H9 (cell line): ENCODE measurements at regions not wholly inside any gene's neighbourhood (a gene's known extent, or its start where the extent isn't known, plus 50 kb on each side); places are given as distances from the start of the nearest gene placed in this dataset.

Experiments
- DNase-seq: peaks from one replicate; pipeline ENCODE4 v3.0.0-alpha.2; 2017
- H2AFZ ChIP-seq: one replicate; pipeline ENCODE4 v1.6.1; 2013; ENCODE audit warnings: mild to moderate bottlenecking, low read length, control low read depth, moderate library complexity
- H2AK5ac ChIP-seq: 2 replicates; pipeline ENCODE4 v1.6.1; 2013; ENCODE audit warnings: low read length, control low read depth, mixed read lengths; ENCODE audit not compliant: insufficient read length
- H2BK120ac ChIP-seq: one replicate; pipeline ENCODE4 v1.6.1; 2013; ENCODE audit warnings: low read depth, mild to moderate bottlenecking, low read length, control low read depth, inconsistent platforms; ENCODE audit not compliant: poor library complexity, severe bottlenecking
- H2BK12ac ChIP-seq: 2 replicates; pipeline ENCODE4 v1.6.1; 2013; ENCODE audit warnings: low read length, control low read depth, mixed read lengths, low read depth; ENCODE audit not compliant: insufficient read length
- H2BK15ac ChIP-seq: 2 replicates; pipeline ENCODE4 v1.6.1; 2013; ENCODE audit warnings: low read depth, low read length, control low read depth
- H2BK20ac ChIP-seq: one replicate; pipeline ENCODE4 v1.6.1; 2013; ENCODE audit warnings: low read depth, mild to moderate bottlenecking, low read length, control low read depth, inconsistent platforms; ENCODE audit not compliant: poor library complexity, severe bottlenecking
- H2BK5ac ChIP-seq: 2 replicates; pipeline ENCODE4 v1.6.1; 2013; ENCODE audit warnings: low read length, control low read depth, mixed read lengths; ENCODE audit not compliant: insufficient read length
- H3K14ac ChIP-seq: 2 replicates; pipeline ENCODE4 v1.6.1; 2013; ENCODE audit warnings: low read length, control low read depth; ENCODE audit not compliant: insufficient read depth
- H3K18ac ChIP-seq: 2 replicates; pipeline ENCODE4 v1.6.1; 2013; ENCODE audit warnings: low read depth, mild to moderate bottlenecking, mixed read lengths, low read length, control low read depth; ENCODE audit not compliant: insufficient read length
- H3K23ac ChIP-seq: 2 replicates; pipeline ENCODE4 v1.6.1; 2013; ENCODE audit warnings: low read length, control low read depth, mixed read lengths, low read depth; ENCODE audit not compliant: insufficient read length
- H3K23me2 ChIP-seq: 2 replicates; pipeline ENCODE4 v1.6.1; 2013; ENCODE audit warnings: low read depth, mild to moderate bottlenecking, mixed read lengths, low read length, control low read depth; ENCODE audit not compliant: insufficient read length, poor library complexity, severe bottlenecking
- H3K27ac ChIP-seq: 2 replicates; pipeline ENCODE4 v1.5.1; 2013; ENCODE audit warnings: low read length, control low read depth, mixed read lengths, low read depth; ENCODE audit not compliant: insufficient read length
- H3K27me3 ChIP-seq: 2 replicates; pipeline ENCODE4 v1.6.1; 2013; ENCODE audit warnings: low read length, control low read depth, inconsistent platforms; ENCODE audit not compliant: insufficient read depth
- H3K4ac ChIP-seq: 2 replicates; pipeline ENCODE4 v1.6.1; 2013; ENCODE audit warnings: low read depth, mild to moderate bottlenecking, control low read depth, inconsistent platforms, low read length, moderate library complexity
- H3K4me1 ChIP-seq: 2 replicates; pipeline ENCODE4 v1.6.1; 2013; ENCODE audit warnings: low read length, control low read depth, inconsistent platforms; ENCODE audit not compliant: insufficient read depth
- H3K4me2 ChIP-seq: 2 replicates; pipeline ENCODE4 v1.6.1; 2013; ENCODE audit warnings: low read length, control low read depth, mixed read lengths; ENCODE audit not compliant: insufficient read length, insufficient read depth
- H3K56ac ChIP-seq: 2 replicates; pipeline ENCODE4 v1.6.1; 2013; ENCODE audit warnings: low read depth, mild to moderate bottlenecking, mixed read lengths, low read length, control low read depth; ENCODE audit not compliant: insufficient read length
- H3K79me1 ChIP-seq: 2 replicates; pipeline ENCODE4 v1.6.1; 2013; ENCODE audit warnings: low read depth, mild to moderate bottlenecking, moderate library complexity, low read length, control low read depth, inconsistent platforms; ENCODE audit not compliant: insufficient read depth, poor library complexity, severe bottlenecking
- H3K79me2 ChIP-seq: 2 replicates; pipeline ENCODE4 v1.6.1; 2013; ENCODE audit warnings: low read length, control low read depth, inconsistent platforms; ENCODE audit not compliant: insufficient read depth
- H3K9ac ChIP-seq: 2 replicates; pipeline ENCODE4 v1.6.1; 2013; ENCODE audit warnings: low read length, control low read depth, mixed read lengths; ENCODE audit not compliant: insufficient read length; ENCODE audit errors: extremely low read depth
- H3K9me3 ChIP-seq: one replicate; pipeline ENCODE4 v1.6.1; 2013; ENCODE audit warnings: low read depth, low read length, inconsistent platforms; ENCODE audit not compliant: control insufficient read depth
- H3T11ph ChIP-seq: one replicate; pipeline ENCODE4 v1.6.1; 2013; ENCODE audit warnings: mild to moderate bottlenecking, low read length, control low read depth, inconsistent platforms
- H4K20me1 ChIP-seq: one replicate; pipeline ENCODE4 v1.6.1; 2013; ENCODE audit not compliant: control insufficient read depth, insufficient read length, insufficient read depth
- H4K5ac ChIP-seq: 2 replicates; pipeline ENCODE4 v1.6.1; 2013; ENCODE audit warnings: low read depth, mild to moderate bottlenecking, mixed read lengths, low read length, control low read depth; ENCODE audit not compliant: insufficient read length
- H4K8ac ChIP-seq: replicated peaks from 2 replicates; pipeline ENCODE4 v1.6.1; 2013; ENCODE audit warnings: low read length, control low read depth, mixed read lengths, low read depth; ENCODE audit not compliant: insufficient read length
- H4K91ac ChIP-seq: 2 replicates; pipeline ENCODE4 v1.6.1; 2013; ENCODE audit warnings: low read depth, mild to moderate bottlenecking, moderate library complexity, mixed read lengths, low read length, control low read depth; ENCODE audit not compliant: insufficient read length
- H3K27ac Mint-ChIP-seq, 3 experiments: 2 replicates in 2 of 3; 3 replicates in 1 of 3; pipeline ENCODE4 v1.8.0; 2020 to 2021; ENCODE audit warnings: mixed read lengths in 3 of 3, mild to moderate bottlenecking in 1 of 3, moderate library complexity in 1 of 3
- H3K27me3 Mint-ChIP-seq: 2 replicates; pipeline ENCODE4 v1.8.0; 2021; ENCODE audit warnings: low read depth, mild to moderate bottlenecking, moderate library complexity, mixed read lengths
- H3K36me3 Mint-ChIP-seq, 3 experiments: 2 replicates in 2 of 3; 3 replicates in 1 of 3; pipeline ENCODE4 v1.8.0; 2020 to 2021; ENCODE audit warnings: low read depth in 3 of 3, mixed read lengths in 3 of 3; ENCODE audit not compliant: insufficient read depth in 1 of 3
- H3K4me1 Mint-ChIP-seq, 2 experiments: 2 replicates each; pipeline ENCODE4 v1.8.0; 2020; ENCODE audit warnings: mixed read lengths in 2 of 2
- H3K4me3 Mint-ChIP-seq, 2 experiments: 2 replicates in 1 of 2; 3 replicates in 1 of 2; pipeline ENCODE4 v1.8.0; 2020 to 2021; ENCODE audit warnings: mild to moderate bottlenecking in 2 of 2, mixed read lengths in 2 of 2, moderate library complexity in 1 of 2
- H3K9me3 Mint-ChIP-seq, 2 experiments: 2 replicates in 1 of 2; 3 replicates in 1 of 2; pipeline ENCODE4 v1.8.0; 2020; ENCODE audit warnings: mild to moderate bottlenecking in 2 of 2, mixed read lengths in 2 of 2, moderate library complexity in 1 of 2
- CTCF ChIP-seq: fragments of 200-600 bp; sonication (generic); conservative IDR thresholded peaks from 3 replicates; pipeline ENCODE4 v1.8.0; 2021; ENCODE audit warnings: antibody characterized with exemption, mild to moderate bottlenecking
- WGBS: extraction: QIAGEN DNeasy Blood & Tissue Kit; methylation state at CpG from one replicate; pipeline ENCODE4 v1.1.7; 2013; ENCODE audit warnings: missing lambda C conversion rate, low lambda C conversion rate, mixed read lengths; ENCODE audit not compliant: insufficient read length; ENCODE audit errors: extremely low coverage; 5-methylcytosine and 5-hydroxymethylcytosine counted together

GRCh38 chr2:137764646-137765045 is 199.6 kb upstream of the HNMT start:
- H4K8ac ChIP-seq, result no peak overlapping the region
- Mint-ChIP-seq H3K4me1 (peaks cover 4 to 5% of the 10 kb centered on the region in 2 experiments), H3K27ac (no peak overlapping the region; a peak in 2 of 7 replicates), H3K36me3 (peaks cover 0 to 15% (median 0%) of the 10 kb centered on the region in 3 experiments; a peak in 2 of 7 replicates), H3K4me3 (no peak overlapping the region), H3K27me3 (no peaks in the 10 kb centered on the region), H3K9me3 (peaks cover 12 to 19% of the 10 kb centered on the region in 2 experiments)
- no peak overlapping the region for H3T11ph ChIP-seq
- H3K9me3 ChIP-seq, result no peaks in the 10 kb centered on the region
- no peak overlapping the region for H3K23ac ChIP-seq
- no peak overlapping the region for H3K9ac ChIP-seq
- H3K14ac ChIP-seq, result no peak overlapping the region
- H4K5ac ChIP-seq, result no peak overlapping the region
- no peaks in the 10 kb centered on the region for H3K4me1 ChIP-seq
- H2BK15ac ChIP-seq, result no peak overlapping the region
- no peak overlapping the region for H4K91ac ChIP-seq
- H3K18ac ChIP-seq, result no peak overlapping the region
- H3K27me3 ChIP-seq, result no peaks in the 10 kb centered on the region
- H3K23me2 ChIP-seq, result no peaks in the 10 kb centered on the region
- no peaks in the 10 kb centered on the region for H4K20me1 ChIP-seq
- no peak overlapping the region for H2BK5ac ChIP-seq
- WGBS, result no CpG with 5 or more reads among the region's 5 CpGs
- no peak overlapping the region for H3K4me2 ChIP-seq
- H2BK12ac ChIP-seq, result no peak overlapping the region
- H3K4ac ChIP-seq, result no peak overlapping the region
- no peaks in the 10 kb centered on the region for H3K79me1 ChIP-seq
- no peak overlapping the region for H2BK120ac ChIP-seq
- no peak overlapping the region for H2BK20ac ChIP-seq
- no peak for TF ChIP-seq CTCF
- no peak for DNase-seq
- H3K79me2 ChIP-seq, result no peaks in the 10 kb centered on the region
- H3K27ac ChIP-seq, result no peak overlapping the region
- H2AFZ ChIP-seq, result peak overlapping the region; percentile 77
- no peak overlapping the region for H3K56ac ChIP-seq
- no peak overlapping the region for H2AK5ac ChIP-seq
